HepG2 (cell line): ENCODE measurements at regions not wholly inside any gene's neighbourhood (a gene's known extent, or its start where the extent isn't known, plus 50 kb on each side); places are given as distances from the start of the nearest gene placed in this dataset.

Experiments used
- JUNB ChIP-seq: sonication (generic); formaldehyde crosslinking; IDR thresholded peaks from 2 replicates; pipeline ENCODE4 v1.8.0; 2022; ENCODE audit warnings: missing genetic modification reagents, mild to moderate bottlenecking, borderline replicate concordance
- MAFK ChIP-seq, 2 experiments: IDR thresholded peaks in 1 of 2; conservative IDR thresholded peaks in 1 of 2; 2 replicates each; pipeline ENCODE4 v1.6.1; 2011; ENCODE audit warnings: improper control_type of control experiment in 2 of 2, low read length in 2 of 2
- NFE2L1 ChIP-seq: sonication (generic); formaldehyde crosslinking; IDR thresholded peaks from 2 replicates; pipeline ENCODE4 v1.4.0; 2020; ENCODE audit warnings: missing genetic modification reagents, mild to moderate bottlenecking, borderline replicate concordance
- RBM22 ChIP-seq: fragments of 200-400 bp; formaldehyde crosslinking; optimal IDR thresholded peaks from 2 replicates; pipeline ENCODE3; 2017; ENCODE audit warnings: mild to moderate bottlenecking, low read length, moderate library complexity
- SMC3 ChIP-seq: IDR thresholded peaks from 2 replicates; pipeline ENCODE4 v1.6.1; 2011; ENCODE audit warnings: low read length, improper control_type of control experiment
- THRA ChIP-seq: sonication (generic); formaldehyde crosslinking; IDR thresholded peaks from 2 replicates; pipeline ENCODE4 v1.4.0; 2020; ENCODE audit warnings: missing genetic modification reagents, borderline replicate concordance

- TF ChIP-seq MAFK (conservative IDR thresholded peaks at IDR 0.05 in 1 of 2, IDR thresholded peaks at IDR 0.05 in 1 of 2; ENCODE audit: low read length in 2 of 2), result no peak
- no peak for TF ChIP-seq JUNB (CRISPR knock-in tag)
- TF ChIP-seq THRA (CRISPR knock-in tag), result no peak
- TF ChIP-seq RBM22, result no peak
- TF ChIP-seq SMC3, result no peak
- TF ChIP-seq NFE2L1 (CRISPR knock-in tag), result no peak
Observed at GRCh38 chr6:91868539-91869202, 1281.8 kb upstream of the MAP3K7 start.
